Endothelial cell (in vitro differentiated cells): ENCODE measurements at regions not wholly inside any gene's neighbourhood (a gene's known extent, or its start where the extent isn't known, plus 50 kb on each side); places are given as distances from the start of the nearest gene placed in this dataset.

Source experiments
- DNase-seq: peaks from one replicate; pipeline ENCODE4 v3.0.0; 2021; ENCODE audit warnings: low spot score
- H3K27ac Mint-ChIP-seq: one replicate; pipeline ENCODE4 v1.8.0; 2021; ENCODE audit warnings: mixed read lengths, inconsistent platforms; ENCODE audit not compliant: unreplicated experiment
- H3K27me3 Mint-ChIP-seq: one replicate; pipeline ENCODE4 v1.8.0; 2021; ENCODE audit warnings: mild to moderate bottlenecking, moderate library complexity, mixed read lengths, inconsistent platforms; ENCODE audit not compliant: unreplicated experiment
- H3K36me3 Mint-ChIP-seq: one replicate; pipeline ENCODE4 v1.8.0; 2021; ENCODE audit warnings: mild to moderate bottlenecking, low read depth, mixed read lengths, inconsistent platforms; ENCODE audit not compliant: unreplicated experiment
- H3K4me1 Mint-ChIP-seq: one replicate; pipeline ENCODE4 v1.8.0; 2021; ENCODE audit warnings: mild to moderate bottlenecking, mixed read lengths, inconsistent platforms; ENCODE audit not compliant: unreplicated experiment
- H3K4me3 Mint-ChIP-seq: one replicate; pipeline ENCODE4 v1.8.0; 2021; ENCODE audit warnings: mild to moderate bottlenecking, mixed read lengths, inconsistent platforms; ENCODE audit not compliant: unreplicated experiment
- H3K9me3 Mint-ChIP-seq: one replicate; pipeline ENCODE4 v1.8.0; 2021; ENCODE audit warnings: mixed read lengths, inconsistent platforms; ENCODE audit not compliant: unreplicated experiment
- CTCF ChIP-seq: fragments of 200-600 bp; sonication (generic); IDR thresholded peaks from one replicate; pipeline ENCODE4 v1.5.0; 2021; ENCODE audit warnings: antibody characterized with exemption; ENCODE audit not compliant: unreplicated experiment

- Mint-ChIP-seq H3K27me3 (peaks cover 3% of the 10 kb centered on the region), H3K4me3 (no peak overlapping the region), H3K36me3 (no peaks in the 10 kb centered on the region), H3K27ac (no peak overlapping the region), H3K9me3 (no peaks in the 10 kb centered on the region), H3K4me1 (no peaks in the 10 kb centered on the region)
- no peak for DNase-seq
- TF ChIP-seq CTCF, result no peak
Observed at GRCh38 chr6:43843669-43844171, 73.7 kb downstream of the VEGFA start.

- Mint-ChIP-seq H3K4me1 (no peaks in the 10 kb centered on the region), H3K36me3 (no peaks in the 10 kb centered on the region), H3K27me3 (no peaks in the 10 kb centered on the region), H3K27ac (no peak overlapping the region), H3K9me3 (no peaks in the 10 kb centered on the region), H3K4me3 (no peak overlapping the region)
- DNase-seq, result no peak
- TF ChIP-seq CTCF, result no peak
Observed at GRCh38 chr6:43843097-43843645, 73.2 kb downstream of the VEGFA start.

DNA sequence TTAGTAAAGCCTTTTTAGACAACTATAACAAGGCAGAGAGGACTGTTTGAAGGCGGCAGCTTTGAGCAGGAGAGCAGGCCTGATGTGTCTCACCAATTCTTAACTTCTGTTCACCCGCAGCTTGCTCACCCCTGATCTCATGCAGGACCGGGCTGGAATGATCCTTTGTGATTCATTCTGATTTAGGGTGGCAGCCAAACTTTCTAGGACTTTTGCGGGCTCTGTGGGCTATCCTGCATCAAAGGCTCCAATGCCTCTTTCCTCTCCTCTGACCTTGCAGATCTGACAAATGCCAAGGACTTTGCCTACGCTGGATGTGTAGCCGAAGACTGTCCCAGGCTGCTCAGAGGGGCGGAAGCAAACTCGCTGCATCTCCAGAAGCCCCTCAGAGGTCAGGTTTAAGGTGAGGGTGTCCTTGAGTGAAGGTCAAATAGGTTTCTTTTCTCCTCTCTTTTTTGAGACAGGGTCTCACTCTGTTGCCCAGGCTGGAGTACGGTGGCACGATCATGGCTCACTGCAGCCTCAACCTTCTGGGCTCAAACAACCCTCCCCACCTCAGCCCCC lies 72.3 kb downstream of the VEGFA start:
- DNase-seq, result no peak
- no peak overlapping the region for H3K27ac Mint-ChIP-seq
- H3K9me3 Mint-ChIP-seq, result no peaks in the 10 kb centered on the region
- no peak overlapping the region for H3K4me3 Mint-ChIP-seq
- H3K27me3 Mint-ChIP-seq, result no peaks in the 10 kb centered on the region
- no peaks in the 10 kb centered on the region for H3K4me1 Mint-ChIP-seq
- TF ChIP-seq CTCF, result no peak
- no peaks in the 10 kb centered on the region for H3K36me3 Mint-ChIP-seq

DNA sequence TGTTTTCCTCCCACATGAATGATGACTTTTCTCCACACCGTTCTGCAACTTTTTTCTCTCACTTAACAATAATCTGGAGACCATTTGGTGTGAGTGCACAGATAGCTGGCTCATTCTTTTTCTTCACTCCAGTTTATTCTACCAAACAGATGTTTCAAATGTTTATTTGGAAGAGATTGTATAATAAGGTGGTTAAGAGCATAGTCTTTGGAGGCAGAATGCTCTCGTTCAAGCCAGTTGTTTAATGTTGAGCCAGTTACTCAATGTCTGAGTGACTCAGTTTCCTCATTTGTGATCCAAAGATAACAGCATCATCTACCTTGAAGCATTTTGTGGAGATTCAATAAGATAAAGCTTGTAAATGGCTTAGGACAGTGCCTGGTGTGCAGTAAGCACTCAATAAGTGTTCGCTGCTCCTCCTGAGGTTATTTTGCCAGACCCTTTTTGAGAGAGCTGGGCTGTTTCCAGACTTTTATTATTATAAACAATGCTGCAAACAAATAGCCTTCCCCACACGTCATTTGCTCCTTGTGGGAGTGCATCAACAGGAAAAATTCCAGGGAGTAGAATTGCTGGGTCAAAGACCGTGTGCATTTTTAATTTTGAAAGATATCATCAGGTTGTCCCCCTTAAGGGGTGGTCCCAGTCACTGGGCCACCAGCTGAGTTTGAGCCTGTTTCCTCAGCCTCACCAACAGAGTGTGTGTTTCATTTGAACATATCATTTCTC lies 70.6 kb downstream of the VEGFA start:
- H3K4me1 Mint-ChIP-seq, result no peaks in the 10 kb centered on the region
- H3K4me3 Mint-ChIP-seq, result no peak overlapping the region
- H3K36me3 Mint-ChIP-seq, result no peaks in the 10 kb centered on the region
- peaks cover 2% of the 10 kb centered on the region for H3K27me3 Mint-ChIP-seq
- DNase-seq, result no peak
- H3K27ac Mint-ChIP-seq, result no peak overlapping the region
- no peak for TF ChIP-seq CTCF
- no peaks in the 10 kb centered on the region for H3K9me3 Mint-ChIP-seq
